ENCODE measurements at regions not wholly inside any gene's neighbourhood (a gene's known extent, or its start where the extent isn't known, plus 50 kb on each side); places are given as distances from the start of the nearest gene placed in this dataset.

GRCh38 chr5:167160388-167160787, 1131.1 kb upstream of the WWC1 start:
- TF ChIP-seq POLR2AphosphoS5 (IDR thresholded peaks at IDR 0.05; ENCODE audit: borderline replicate concordance, low read depth, low read length) (no peak), EZH2 (IDR thresholded peaks at IDR 0.05) (no peak), FOXP2 (optimal IDR thresholded peaks at IDR 0.05; ENCODE audit: control extremely low read depth, extremely low read length, insufficient read depth) (no peak)
